Body of pancreas (tissue), 4 donors: ENCODE measurements at regions not wholly inside any gene's neighbourhood (a gene's known extent, or its start where the extent isn't known, plus 50 kb on each side); places are given as distances from the start of the nearest gene placed in this dataset.

Source experiments
- CTCF ChIP-seq, 7 experiments: fragments of 450-650 bp in 4 of 7; fragments of 200-600 bp in 3 of 7; sonication (generic) in 3 of 7; IDR thresholded peaks; one replicate each; pipeline ENCODE4 v1.5.1; 2016 to 2019; ENCODE audit warnings: antibody characterized with exemption in 7 of 7
- POLR2A ChIP-seq, 3 donors: fragments of 450-650 bp; IDR thresholded peaks; one replicate each; pipeline ENCODE4 v1.6.1; 2016; ENCODE audit warnings: antibody characterized with exemption in 3 of 3, mild to moderate bottlenecking in 2 of 3

- no peak for TF ChIP-seq CTCF (IDR thresholded peaks at IDR 0.05)
- no peak for TF ChIP-seq POLR2A (IDR thresholded peaks at IDR 0.05)
These were observed 707.6 kb downstream of the QKI start for GRCh38 chr6:164122109-164122508.
